Mesodermal cell (in vitro differentiated cells): ENCODE measurements at regions not wholly inside any gene's neighbourhood (a gene's known extent, or its start where the extent isn't known, plus 50 kb on each side); places are given as distances from the start of the nearest gene placed in this dataset.
"Not testable (repeated sequence)": the region's sequence is repeated elsewhere in the genome, so short reads cannot be mapped to it uniquely, and the experiment has no call there.

Source experiments
- H3K27ac ChIP-seq: 2 replicates; pipeline ENCODE4 v1.7.0; 2013; ENCODE audit warnings: mild to moderate bottlenecking, low read depth, low read length, moderate library complexity; ENCODE audit not compliant: severe bottlenecking
- H3K36me3 ChIP-seq: 2 replicates; pipeline ENCODE4 v1.7.1; 2013; ENCODE audit warnings: mild to moderate bottlenecking, low read length, moderate library complexity; ENCODE audit not compliant: control insufficient read depth, insufficient read depth
- H3K4me1 ChIP-seq: one replicate; pipeline ENCODE4 v1.7.1; 2013; ENCODE audit warnings: mild to moderate bottlenecking, low read length; ENCODE audit not compliant: insufficient read depth, control insufficient read depth, poor library complexity, severe bottlenecking
- H3K4me3 ChIP-seq: 2 replicates; pipeline ENCODE4 v1.7.0; 2013; ENCODE audit warnings: low read length, control low read depth, mild to moderate bottlenecking; ENCODE audit not compliant: insufficient read depth, poor library complexity, severe bottlenecking; ENCODE audit errors: extremely low read depth
- H3K9me3 ChIP-seq: 2 replicates; pipeline ENCODE4 v1.7.1; 2013; ENCODE audit warnings: mild to moderate bottlenecking, low read length, moderate library complexity; ENCODE audit not compliant: control insufficient read depth
- WGBS, 2 experiments: methylation state at CpG; one replicate each; pipeline ENCODE4 v1.1.5; 2013; ENCODE audit warnings: missing lambda C conversion rate in 2 of 2; ENCODE audit not compliant: insufficient coverage in 2 of 2; 5-methylcytosine and 5-hydroxymethylcytosine counted together

GRCh38 chr3:34676436-34676835 lies 878.0 kb downstream of the PDCD6IP start:
- no peaks in the 10 kb centered on the region for H3K36me3 ChIP-seq
- no peak overlapping the region for H3K27ac ChIP-seq
- peaks cover 3% of the 10 kb centered on the region for H3K4me1 ChIP-seq
- WGBS, 2 experiments = 88 to 92% methylated on average over 2 to 3 of the region's 3 CpGs
- H3K9me3 ChIP-seq = peaks cover 11% of the 10 kb centered on the region
- no peak overlapping the region for H3K4me3 ChIP-seq

GRCh38 chr3:34678575-34678974 lies 880.1 kb downstream of the PDCD6IP start:
- peaks cover 3% of the 10 kb centered on the region for H3K4me1 ChIP-seq
- no peaks in the 10 kb centered on the region for H3K36me3 ChIP-seq
- peaks cover 11% of the 10 kb centered on the region for H3K9me3 ChIP-seq
- no peak overlapping the region for H3K4me3 ChIP-seq
- no peak overlapping the region for H3K27ac ChIP-seq

GRCh38 chr3:34679055-34679454 lies 880.6 kb downstream of the PDCD6IP start:
- H3K36me3 ChIP-seq, H3K27ac ChIP-seq, H3K4me3 ChIP-seq, H3K4me1 ChIP-seq: not testable (repeated sequence)
- no CpG with 5 or more reads among the region's 1 CpG for WGBS, 2 experiments
- H3K9me3 ChIP-seq = peaks cover 11% of the 10 kb centered on the region

GRCh38 chr3:34683851-34684250 lies 885.4 kb downstream of the PDCD6IP start:
- no peaks in the 10 kb centered on the region for H3K36me3 ChIP-seq
- 22 to 49% methylated on average over 3 of the region's 4 CpGs for WGBS, 2 experiments
- H3K27ac ChIP-seq = no peak overlapping the region

GRCh38 chr3:34686541-34686940 lies 888.1 kb downstream of the PDCD6IP start:
- no peaks in the 10 kb centered on the region for H3K9me3 ChIP-seq
- WGBS, 2 experiments = no CpG with 5 or more reads among the region's 1 CpG
- no peaks in the 10 kb centered on the region for H3K36me3 ChIP-seq
- no peak overlapping the region for H3K4me3 ChIP-seq
- no peak overlapping the region for H3K27ac ChIP-seq
- no peaks in the 10 kb centered on the region for H3K4me1 ChIP-seq

More at GRCh38 chr3:34683851-34684250, 885.4 kb downstream of the PDCD6IP start:
- no peaks in the 10 kb centered on the region for H3K4me1 ChIP-seq
- peaks cover 11% of the 10 kb centered on the region for H3K9me3 ChIP-seq
- H3K4me3 ChIP-seq = no peak overlapping the region

- Histone ChIP-seq H3K4me3 (no peak overlapping the region), H3K36me3 (no peaks in the 10 kb centered on the region), H3K27ac (no peak overlapping the region), H3K9me3 (peaks cover 3% of the 10 kb centered on the region), H3K4me1 (no peaks in the 10 kb centered on the region)
- WGBS, 2 experiments = 80 to 83% methylated on average over 1 of the region's 1 CpG
These were observed 889.2 kb downstream of the PDCD6IP start for GRCh38 chr3:34687671-34688070.

- no peaks in the 10 kb centered on the region for H3K36me3 ChIP-seq
- no peaks in the 10 kb centered on the region for H3K4me1 ChIP-seq
- no CpG with 5 or more reads among the region's 4 CpGs for WGBS, 2 experiments
- no peak overlapping the region for H3K27ac ChIP-seq
- H3K4me3 ChIP-seq = no peak overlapping the region
- peaks cover 22% of the 10 kb centered on the region for H3K9me3 ChIP-seq
These were observed 898.4 kb downstream of the PDCD6IP start for GRCh38 chr3:34696831-34697230.

GRCh38 chr3:34703053-34703452 lies 904.6 kb downstream of the PDCD6IP start:
- no peak overlapping the region for H3K27ac ChIP-seq
- no peaks in the 10 kb centered on the region for H3K4me1 ChIP-seq
- H3K4me3 ChIP-seq = no peak overlapping the region
- WGBS, 2 experiments = 100% methylated on average over 1 of the region's 3 CpGs
- no peaks in the 10 kb centered on the region for H3K36me3 ChIP-seq
- peaks cover 31% of the 10 kb centered on the region for H3K9me3 ChIP-seq

GRCh38 chr3:34724916-34725499 lies 914.3 kb upstream of the ARPP21 start:
- Histone ChIP-seq H3K27ac (no peak overlapping the region), H3K9me3 (peaks cover 9% of the 10 kb centered on the region), H3K36me3 (no peaks in the 10 kb centered on the region), H3K4me3 (no peak overlapping the region), H3K4me1 (peaks cover 13% of the 10 kb centered on the region)
- WGBS, 2 experiments = 80% methylated on average over 2 of the region's 3 CpGs; no CpG with 5 or more reads in 1 of the 2 experiments

GRCh38 chr3:34725774-34726173 lies 913.6 kb upstream of the ARPP21 start:
- H3K27ac ChIP-seq = peak overlapping the region; percentile 4
- 50% methylated on average over 1 of the region's 2 CpGs; no CpG with 5 or more reads in 1 of the 2 experiments for WGBS, 2 experiments
- no peaks in the 10 kb centered on the region for H3K36me3 ChIP-seq
- H3K4me1 ChIP-seq = peaks cover 13% of the 10 kb centered on the region
- peaks cover 9% of the 10 kb centered on the region for H3K9me3 ChIP-seq
- H3K4me3 ChIP-seq = no peak overlapping the region

- Histone ChIP-seq H3K4me3 (no peak overlapping the region), H3K9me3 (peaks cover 9% of the 10 kb centered on the region), H3K4me1 (peaks cover 16% of the 10 kb centered on the region), H3K27ac (no peak overlapping the region), H3K36me3 (no peaks in the 10 kb centered on the region)
- no CpG with 5 or more reads among the region's 2 CpGs for WGBS, 2 experiments
These were observed 911.6 kb upstream of the ARPP21 start for GRCh38 chr3:34727700-34728099.
